ENCODE measurements at regions not wholly inside any gene's neighbourhood (a gene's known extent, or its start where the extent isn't known, plus 50 kb on each side); places are given as distances from the start of the nearest gene placed in this dataset.
"Not testable (repeated sequence)": the region's sequence is repeated elsewhere in the genome, so short reads cannot be mapped to it uniquely, and the experiment has no call there.

DNA sequence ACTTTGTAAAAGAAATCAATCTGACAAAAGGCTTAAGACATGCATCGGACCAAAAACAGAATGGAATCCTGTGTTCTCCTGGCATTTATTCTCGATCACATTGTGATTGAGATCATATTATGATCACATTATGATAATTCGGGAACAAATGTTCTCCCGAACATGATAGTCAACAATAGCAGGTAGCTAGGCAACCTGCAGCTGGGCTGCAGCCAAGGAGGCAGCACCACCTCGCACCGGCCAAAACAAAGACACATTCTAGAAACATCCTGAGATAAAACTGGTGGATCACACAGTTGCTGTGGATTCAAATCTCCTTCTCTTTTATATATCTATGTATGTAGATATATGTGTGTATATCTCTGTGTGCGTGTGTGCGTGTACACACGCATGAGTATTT, 480.6 kb upstream of the CYLC2 start:
- Histone ChIP-seq H3K27ac (ENCODE audit: low read depth, low read length) (no peak overlapping the region), H3K36me3 (ENCODE audit: control insufficient read depth, insufficient read depth, low read length) (no peaks in the 10 kb centered on the region), H3K27me3 (ENCODE audit: control insufficient read depth, insufficient read depth, low read length) (no peaks in the 10 kb centered on the region), H3K9me3 (ENCODE audit: control insufficient read depth, insufficient read depth, low read depth, low read length) (no peaks in the 10 kb centered on the region), H3K9ac (ENCODE audit: low read length) (no peak overlapping the region), H3K4me3 (ENCODE audit: low read depth, low read length) (no peak overlapping the region), H3K4me1 (ENCODE audit: control insufficient read depth, insufficient read depth, low read length) (no peaks in the 10 kb centered on the region)

DNA sequence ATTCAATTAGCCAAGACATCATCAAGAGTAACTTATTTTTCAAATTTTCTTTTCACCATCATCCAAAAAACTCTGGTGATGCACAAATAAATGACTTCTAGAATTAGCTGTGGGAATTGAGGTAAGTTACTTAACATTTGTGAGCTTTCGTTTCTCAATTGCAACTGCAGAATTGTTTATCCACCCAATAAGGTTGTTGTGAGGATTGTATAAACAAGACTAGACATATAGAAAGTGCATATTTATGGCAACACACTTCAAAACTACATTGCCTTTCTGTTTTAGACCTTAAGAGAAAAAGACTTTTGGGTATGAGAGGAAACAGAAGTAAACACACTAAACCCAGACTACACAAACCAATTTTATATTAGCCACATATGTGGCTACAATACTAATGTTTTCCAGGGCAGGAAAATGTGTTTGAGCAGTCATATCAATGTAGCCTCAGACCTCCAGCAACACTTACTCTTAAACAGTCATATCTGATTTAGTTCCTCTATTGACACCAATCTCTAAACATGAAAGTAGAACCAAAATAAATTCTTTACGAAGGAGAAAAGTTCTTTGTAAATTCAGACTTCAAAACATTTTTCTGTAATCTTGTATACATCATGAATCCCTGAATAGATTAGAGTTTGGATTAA, 488.0 kb upstream of the CYLC2 start:
- no peaks in the 10 kb centered on the region for H3K36me3 ChIP-seq (ENCODE audit: control insufficient read depth, insufficient read depth, low read length)
- no peaks in the 10 kb centered on the region for H3K27me3 ChIP-seq (ENCODE audit: control insufficient read depth, insufficient read depth, low read length)
- no peaks in the 10 kb centered on the region for H3K4me1 ChIP-seq (ENCODE audit: control insufficient read depth, insufficient read depth, low read length)
- H3K4me3 ChIP-seq (ENCODE audit: low read depth, low read length), result no peak overlapping the region
- H3K9ac ChIP-seq (ENCODE audit: low read length), result no peak overlapping the region
- no peaks in the 10 kb centered on the region for H3K9me3 ChIP-seq (ENCODE audit: control insufficient read depth, insufficient read depth, low read depth, low read length)
- H3K27ac ChIP-seq (ENCODE audit: low read depth, low read length), result no peak overlapping the region

DNA sequence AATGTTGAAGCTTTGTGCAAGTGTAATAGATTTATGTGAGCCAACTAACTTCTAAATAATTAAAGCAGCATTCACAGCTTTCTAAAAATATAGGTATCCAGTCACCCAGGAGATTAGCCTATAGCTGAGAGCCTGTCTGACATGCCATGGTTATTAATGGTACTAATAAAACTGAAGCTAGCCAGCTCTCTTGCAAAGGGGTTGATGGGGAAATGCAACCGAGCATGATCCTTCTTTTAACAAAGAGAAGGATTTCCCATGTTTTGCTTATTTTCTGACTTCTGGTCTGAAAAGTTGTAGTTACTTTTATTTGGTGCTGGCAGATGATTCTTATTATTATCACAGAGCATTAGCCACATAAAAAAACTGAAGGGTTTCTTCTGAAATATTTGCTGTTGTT, 488.7 kb upstream of the CYLC2 start:
- Histone ChIP-seq H3K27me3 (ENCODE audit: control insufficient read depth, insufficient read depth, low read length) (no peaks in the 10 kb centered on the region), H3K4me3 (ENCODE audit: low read depth, low read length) (no peak overlapping the region)

DNA sequence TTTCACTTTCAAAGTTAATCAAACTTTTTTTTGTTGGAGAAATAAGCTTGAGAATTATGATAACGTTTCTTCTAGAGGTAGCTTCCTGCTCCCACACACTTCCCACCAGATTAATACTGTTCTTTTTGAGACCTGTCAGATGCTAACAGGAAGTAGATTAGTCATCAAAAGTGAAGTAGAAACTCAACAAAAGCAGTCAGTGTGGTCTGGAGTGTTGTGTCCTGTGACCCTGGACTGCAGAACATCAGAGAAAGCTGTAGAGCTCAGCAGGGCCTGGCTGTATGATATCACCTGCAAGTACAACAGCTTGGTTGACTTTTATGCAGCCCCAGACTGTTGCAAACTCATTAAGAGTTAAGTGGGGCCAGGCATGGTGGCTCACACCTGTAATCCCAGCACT, 495.7 kb upstream of the CYLC2 start:
- no peaks in the 10 kb centered on the region for H3K36me3 ChIP-seq (ENCODE audit: control insufficient read depth, insufficient read depth, low read length)
- no peaks in the 10 kb centered on the region for H3K4me1 ChIP-seq (ENCODE audit: control insufficient read depth, insufficient read depth, low read length)
- no peaks in the 10 kb centered on the region for H3K9me3 ChIP-seq (ENCODE audit: control insufficient read depth, insufficient read depth, low read depth, low read length)
- H3K27me3 ChIP-seq (ENCODE audit: control insufficient read depth, insufficient read depth, low read length), result no peaks in the 10 kb centered on the region
- no peak overlapping the region for H3K4me3 ChIP-seq (ENCODE audit: low read depth, low read length)
- no peak overlapping the region for H3K9ac ChIP-seq (ENCODE audit: low read length)
- H3K27ac ChIP-seq (ENCODE audit: low read depth, low read length), result no peak overlapping the region

More for the DNA sequence above, 488.7 kb upstream of the CYLC2 start:
- no peak overlapping the region for H3K9ac ChIP-seq (ENCODE audit: low read length)
- no peaks in the 10 kb centered on the region for H3K36me3 ChIP-seq (ENCODE audit: control insufficient read depth, insufficient read depth, low read length)
- H3K4me1 ChIP-seq (ENCODE audit: control insufficient read depth, insufficient read depth, low read length), result no peaks in the 10 kb centered on the region
- no peaks in the 10 kb centered on the region for H3K9me3 ChIP-seq (ENCODE audit: control insufficient read depth, insufficient read depth, low read depth, low read length)
- no peak overlapping the region for H3K27ac ChIP-seq (ENCODE audit: low read depth, low read length)

DNA sequence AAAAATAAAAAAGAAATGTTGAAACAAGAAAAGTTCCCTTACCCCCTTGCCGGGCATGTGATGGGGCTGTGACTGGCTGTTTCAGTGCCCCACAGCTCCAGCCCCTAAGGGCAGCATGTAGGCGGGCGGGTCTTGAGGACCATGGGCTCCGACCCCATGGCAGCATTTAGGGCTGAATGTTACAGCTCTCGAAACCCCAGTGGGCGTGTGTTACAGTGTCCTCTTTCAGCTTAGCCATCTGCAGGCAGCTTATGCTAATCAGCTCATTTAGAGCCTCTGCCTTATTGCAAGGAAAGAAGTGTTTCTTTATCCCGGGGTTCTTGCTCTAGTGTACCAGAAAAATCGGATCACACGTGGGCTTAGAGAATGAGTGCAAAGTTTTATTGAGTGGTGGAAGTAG, 497.4 kb upstream of the CYLC2 start:
- no peaks in the 10 kb centered on the region for H3K27me3 ChIP-seq (ENCODE audit: control insufficient read depth, insufficient read depth, low read length)
- no peak overlapping the region for H3K27ac ChIP-seq (ENCODE audit: low read depth, low read length)

DNA sequence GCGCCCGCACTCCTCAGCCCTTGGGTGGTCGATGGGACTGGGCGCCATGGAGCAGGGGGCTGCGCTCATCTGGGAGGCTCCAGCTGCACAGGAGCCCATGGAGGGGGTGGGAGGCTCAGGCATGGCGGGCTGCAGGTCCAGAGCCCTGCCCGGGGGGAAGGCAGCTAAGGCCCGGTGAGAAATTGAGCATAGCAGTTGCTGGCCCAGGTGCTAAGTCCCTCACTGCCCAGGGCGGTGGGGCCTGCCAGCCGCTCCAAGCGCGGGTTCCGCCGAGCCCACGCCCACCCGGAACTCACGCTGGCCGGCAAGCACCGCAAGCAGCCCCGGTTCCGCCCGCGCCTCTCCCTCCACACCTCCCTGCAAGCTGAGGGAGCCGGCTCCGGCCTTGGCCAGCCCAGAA, 508.2 kb upstream of the CYLC2 start:
- H3K4me1 ChIP-seq (ENCODE audit: control insufficient read depth, insufficient read depth, low read length); H3K27me3 ChIP-seq (ENCODE audit: control insufficient read depth, insufficient read depth, low read length); H3K27ac ChIP-seq (ENCODE audit: low read depth, low read length); H3K36me3 ChIP-seq (ENCODE audit: control insufficient read depth, insufficient read depth, low read length); H3K9me3 ChIP-seq (ENCODE audit: control insufficient read depth, insufficient read depth, low read depth, low read length); H3K9ac ChIP-seq (ENCODE audit: low read length); H3K4me3 ChIP-seq (ENCODE audit: low read depth, low read length): not testable (repeated sequence)

More for the DNA sequence above, 497.4 kb upstream of the CYLC2 start:
- Histone ChIP-seq H3K9ac (ENCODE audit: low read length) (no peak overlapping the region), H3K4me1 (ENCODE audit: control insufficient read depth, insufficient read depth, low read length) (no peaks in the 10 kb centered on the region), H3K9me3 (ENCODE audit: control insufficient read depth, insufficient read depth, low read depth, low read length) (no peaks in the 10 kb centered on the region), H3K4me3 (ENCODE audit: low read depth, low read length) (no peak overlapping the region), H3K36me3 (ENCODE audit: control insufficient read depth, insufficient read depth, low read length) (no peaks in the 10 kb centered on the region)

DNA sequence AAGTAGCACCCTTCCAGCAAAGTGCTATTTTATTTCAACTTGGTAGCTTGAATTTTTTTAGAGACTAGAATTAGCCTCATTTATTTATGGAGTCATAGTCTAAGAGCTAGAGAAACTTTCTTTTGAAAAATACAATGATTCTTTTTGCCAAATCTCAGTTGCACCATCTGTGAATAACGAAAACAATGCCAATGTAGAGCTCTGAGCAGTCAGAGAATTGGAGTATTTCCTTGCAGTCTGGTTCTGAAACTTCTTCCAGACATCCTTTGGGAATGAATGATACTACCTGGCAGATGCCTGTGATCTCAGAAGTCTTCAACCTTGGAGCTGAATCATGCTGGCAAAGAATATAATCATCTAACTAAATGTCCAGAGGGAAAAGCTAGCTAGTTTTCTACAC, 511.5 kb upstream of the CYLC2 start:
- Histone ChIP-seq H3K36me3 (ENCODE audit: control insufficient read depth, insufficient read depth, low read length) (no peaks in the 10 kb centered on the region), H3K4me1 (ENCODE audit: control insufficient read depth, insufficient read depth, low read length) (no peaks in the 10 kb centered on the region), H3K4me3 (ENCODE audit: low read depth, low read length) (no peak overlapping the region), H3K27me3 (ENCODE audit: control insufficient read depth, insufficient read depth, low read length) (no peaks in the 10 kb centered on the region), H3K9me3 (ENCODE audit: control insufficient read depth, insufficient read depth, low read depth, low read length) (no peaks in the 10 kb centered on the region), H3K9ac (ENCODE audit: low read length) (no peak overlapping the region), H3K27ac (ENCODE audit: low read depth, low read length) (no peak overlapping the region)

DNA sequence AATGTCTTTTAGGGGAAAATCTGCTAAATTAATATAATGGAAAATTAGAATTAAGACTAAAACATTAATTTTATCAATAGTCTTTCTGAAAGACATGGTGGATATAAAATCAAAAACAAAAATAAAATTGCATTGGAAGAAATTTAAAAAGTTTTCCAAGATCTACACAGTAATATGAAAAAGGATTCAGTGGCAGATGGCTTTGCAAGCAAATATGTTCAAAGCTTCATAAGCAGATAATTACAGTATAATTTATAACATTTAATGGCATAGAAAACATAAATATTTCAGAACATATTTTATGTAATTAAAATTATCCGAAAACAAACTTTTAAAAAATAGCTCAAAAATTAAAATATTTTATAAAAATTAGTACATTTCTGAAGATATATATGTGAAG, 512.4 kb upstream of the CYLC2 start:
- H3K9me3 ChIP-seq (ENCODE audit: control insufficient read depth, insufficient read depth, low read depth, low read length), result no peaks in the 10 kb centered on the region
- H3K27ac ChIP-seq (ENCODE audit: low read depth, low read length), result no peak overlapping the region
- no peak overlapping the region for H3K4me3 ChIP-seq (ENCODE audit: low read depth, low read length)
- no peak overlapping the region for H3K9ac ChIP-seq (ENCODE audit: low read length)
- H3K4me1 ChIP-seq (ENCODE audit: control insufficient read depth, insufficient read depth, low read length), result no peaks in the 10 kb centered on the region
- no peaks in the 10 kb centered on the region for H3K27me3 ChIP-seq (ENCODE audit: control insufficient read depth, insufficient read depth, low read length)
- H3K36me3 ChIP-seq (ENCODE audit: control insufficient read depth, insufficient read depth, low read length), result no peaks in the 10 kb centered on the region

DNA sequence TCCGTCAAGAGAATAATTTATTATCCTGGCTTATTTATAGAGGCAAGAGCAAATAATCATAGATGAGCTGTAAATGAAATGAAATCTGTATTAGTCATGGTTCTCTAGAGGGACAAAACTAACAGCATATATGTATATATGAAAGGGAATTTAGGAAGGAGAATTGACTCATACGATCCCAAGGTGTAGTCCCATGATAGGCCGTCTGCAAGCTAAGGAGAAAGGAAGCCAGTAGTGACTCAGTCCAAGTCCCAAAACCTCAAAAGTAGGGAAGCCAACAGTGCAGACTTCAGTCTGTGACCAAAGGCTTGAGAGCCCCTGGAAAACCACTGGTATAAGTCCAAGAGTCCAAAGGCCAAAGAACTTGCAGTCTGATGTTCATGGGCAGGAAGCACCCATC, 515.9 kb upstream of the CYLC2 start:
- no peak overlapping the region for H3K9ac ChIP-seq (ENCODE audit: low read length)

DNA sequence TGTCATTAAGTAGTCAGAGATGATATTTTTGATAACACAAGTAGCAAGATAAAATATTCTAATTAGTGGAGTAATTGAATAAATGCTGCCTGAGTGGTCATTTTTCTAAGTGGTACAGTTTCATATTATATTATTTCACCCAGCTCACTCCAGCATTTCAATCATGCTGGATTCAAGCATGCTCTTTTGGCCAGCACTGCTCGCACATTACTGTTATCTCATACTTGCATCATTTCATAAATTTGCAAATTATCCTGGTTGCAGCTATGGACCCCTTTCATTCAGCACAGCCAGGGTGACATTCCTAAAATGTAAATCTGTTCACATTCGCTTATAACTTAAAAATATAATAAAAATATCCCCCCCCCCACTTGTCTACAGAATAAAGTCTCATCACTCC, 520.8 kb upstream of the CYLC2 start:
- no peak overlapping the region for H3K4me3 ChIP-seq (ENCODE audit: low read depth, low read length)
- no peaks in the 10 kb centered on the region for H3K9me3 ChIP-seq (ENCODE audit: control insufficient read depth, insufficient read depth, low read depth, low read length)
- no peak overlapping the region for H3K9ac ChIP-seq (ENCODE audit: low read length)
- no peak overlapping the region for H3K27ac ChIP-seq (ENCODE audit: low read depth, low read length)
- H3K36me3 ChIP-seq (ENCODE audit: control insufficient read depth, insufficient read depth, low read length), result no peaks in the 10 kb centered on the region
- no peaks in the 10 kb centered on the region for H3K27me3 ChIP-seq (ENCODE audit: control insufficient read depth, insufficient read depth, low read length)
- no peaks in the 10 kb centered on the region for H3K4me1 ChIP-seq (ENCODE audit: control insufficient read depth, insufficient read depth, low read length)

More for the DNA sequence above, 515.9 kb upstream of the CYLC2 start:
- H3K4me3 ChIP-seq (ENCODE audit: low read depth, low read length), result no peak overlapping the region
- no peaks in the 10 kb centered on the region for H3K27me3 ChIP-seq (ENCODE audit: control insufficient read depth, insufficient read depth, low read length)
- H3K4me1 ChIP-seq (ENCODE audit: control insufficient read depth, insufficient read depth, low read length), result no peaks in the 10 kb centered on the region
- no peak overlapping the region for H3K27ac ChIP-seq (ENCODE audit: low read depth, low read length)
- H3K9me3 ChIP-seq (ENCODE audit: control insufficient read depth, insufficient read depth, low read depth, low read length), result no peaks in the 10 kb centered on the region
- H3K36me3 ChIP-seq (ENCODE audit: control insufficient read depth, insufficient read depth, low read length), result no peaks in the 10 kb centered on the region

DNA sequence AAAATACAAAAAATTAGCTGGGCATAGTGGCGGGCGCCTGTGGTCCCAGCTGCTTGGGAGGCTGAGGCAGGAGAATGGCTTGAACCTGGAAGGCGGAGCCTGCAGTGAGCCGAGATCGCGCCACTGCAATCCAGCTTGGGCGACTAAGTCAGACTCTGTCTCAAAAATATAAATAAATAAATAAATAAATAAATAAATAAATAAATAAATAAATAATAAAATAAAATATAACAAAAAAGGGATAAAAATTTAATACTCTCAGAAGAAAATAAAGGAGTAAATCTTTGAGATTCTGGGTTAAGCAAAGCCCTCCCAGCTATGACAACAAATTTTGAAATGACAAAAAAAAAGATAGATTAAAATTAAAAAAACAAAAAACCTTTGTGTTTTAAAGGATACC, 525.7 kb upstream of the CYLC2 start:
- H3K27me3 ChIP-seq (ENCODE audit: control insufficient read depth, insufficient read depth, low read length), result not testable (repeated sequence)

More for the DNA sequence above, 525.7 kb upstream of the CYLC2 start:
- not testable (repeated sequence) for H3K4me1 ChIP-seq (ENCODE audit: control insufficient read depth, insufficient read depth, low read length); H3K36me3 ChIP-seq (ENCODE audit: control insufficient read depth, insufficient read depth, low read length); H3K4me3 ChIP-seq (ENCODE audit: low read depth, low read length); H3K27ac ChIP-seq (ENCODE audit: low read depth, low read length); H3K9ac ChIP-seq (ENCODE audit: low read length); H3K9me3 ChIP-seq (ENCODE audit: control insufficient read depth, insufficient read depth, low read depth, low read length)
